ENCODE measurements at regions not wholly inside any gene's neighbourhood (a gene's known extent, or its start where the extent isn't known, plus 50 kb on each side); places are given as distances from the start of the nearest gene placed in this dataset.
"Not testable (repeated sequence)": the region's sequence is repeated elsewhere in the genome, so short reads cannot be mapped to it uniquely, and the experiment has no call there.

DNA sequence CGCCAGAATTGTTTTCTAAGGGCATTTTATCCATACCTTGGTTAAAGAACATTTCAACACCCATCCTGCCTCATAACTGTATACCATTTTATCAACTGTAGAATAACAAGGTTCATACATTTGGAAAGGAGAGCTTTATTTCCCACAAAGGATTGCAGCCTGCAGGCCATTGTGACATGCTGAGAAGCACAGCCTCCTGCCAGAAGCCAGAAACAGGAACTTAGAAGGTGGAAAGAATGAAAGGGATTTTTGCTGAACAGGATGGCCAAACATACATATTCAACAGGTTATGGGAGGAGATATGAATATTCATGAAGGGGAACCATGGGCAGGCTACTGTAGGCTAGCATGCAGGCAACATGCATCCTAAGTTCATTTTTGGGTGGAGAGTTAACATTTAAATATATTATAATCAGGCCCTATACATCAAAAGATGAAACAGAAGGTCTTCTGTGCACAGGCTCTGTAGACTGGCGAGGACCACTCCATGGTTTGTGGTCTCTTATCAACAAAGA lies 59.9 kb upstream of the DIRAS2 start:
- intact Hi-C loops (cut with DNase I) = no loop called here
- DNase-seq = no peak
- 58% methylated on average over 2 of the region's 2 CpGs for WGBS
- Histone ChIP-seq H3K27me3 (ENCODE audit: control insufficient read depth, insufficient read depth) (no peaks in the 10 kb centered on the region), H3K27ac (ENCODE audit: low read length) (no peak overlapping the region), H3K4me1 (ENCODE audit: control insufficient read depth, insufficient read depth, low read length) (no peaks in the 10 kb centered on the region), H3K9me3 (ENCODE audit: control insufficient read depth, low read length) (no peaks in the 10 kb centered on the region), H3K4me3 (ENCODE audit: low read length) (no peak overlapping the region)
- no peak for ATAC-seq

- DNase-seq (no peak), ATAC-seq (no peak)
- Histone ChIP-seq H3K27ac (ENCODE audit: low read length) (no peak overlapping the region), H3K27me3 (ENCODE audit: control insufficient read depth, insufficient read depth) (no peaks in the 10 kb centered on the region), H3K4me1 (ENCODE audit: control insufficient read depth, insufficient read depth, low read length) (no peaks in the 10 kb centered on the region), H3K9me3 (ENCODE audit: control insufficient read depth, low read length) (no peaks in the 10 kb centered on the region), H3K4me3 (ENCODE audit: low read length) (no peak overlapping the region)
- intact Hi-C loops (cut with DNase I) = no loop called here
- WGBS = 82% methylated on average over 6 of the region's 6 CpGs
These were observed 56.3 kb upstream of the DIRAS2 start for GRCh38 chr9:90698871-90699440.

DNA sequence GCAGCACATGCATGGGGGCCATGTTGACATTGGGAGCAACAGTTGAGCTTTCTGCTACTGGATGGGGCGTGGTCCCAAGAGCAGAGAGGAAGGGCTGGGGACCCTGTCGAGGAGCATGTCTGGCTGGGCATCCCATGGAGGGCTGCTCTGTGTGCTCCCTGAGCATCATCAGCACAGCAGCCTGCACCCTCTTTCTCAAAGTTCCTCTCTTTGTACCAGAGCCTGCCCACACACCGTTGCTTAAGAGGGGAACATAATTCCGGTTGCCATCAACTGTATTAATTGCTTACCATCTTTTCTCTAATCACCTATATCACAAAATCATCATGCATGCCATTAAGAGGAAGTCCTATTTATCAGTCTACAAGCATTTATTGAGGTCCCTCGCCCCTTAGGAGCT lies 55.2 kb upstream of the DIRAS2 start:
- DNase-seq (no peak), ATAC-seq (no peak)
- intact Hi-C loops (cut with DNase I) = no loop called here
- 70% methylated on average over 5 of the region's 5 CpGs for WGBS
- Histone ChIP-seq H3K27me3 (ENCODE audit: control insufficient read depth, insufficient read depth) (no peaks in the 10 kb centered on the region), H3K27ac (ENCODE audit: low read length) (no peak overlapping the region), H3K4me1 (ENCODE audit: control insufficient read depth, insufficient read depth, low read length) (no peaks in the 10 kb centered on the region), H3K4me3 (ENCODE audit: low read length) (no peak overlapping the region), H3K9me3 (ENCODE audit: control insufficient read depth, low read length) (no peaks in the 10 kb centered on the region)

DNA sequence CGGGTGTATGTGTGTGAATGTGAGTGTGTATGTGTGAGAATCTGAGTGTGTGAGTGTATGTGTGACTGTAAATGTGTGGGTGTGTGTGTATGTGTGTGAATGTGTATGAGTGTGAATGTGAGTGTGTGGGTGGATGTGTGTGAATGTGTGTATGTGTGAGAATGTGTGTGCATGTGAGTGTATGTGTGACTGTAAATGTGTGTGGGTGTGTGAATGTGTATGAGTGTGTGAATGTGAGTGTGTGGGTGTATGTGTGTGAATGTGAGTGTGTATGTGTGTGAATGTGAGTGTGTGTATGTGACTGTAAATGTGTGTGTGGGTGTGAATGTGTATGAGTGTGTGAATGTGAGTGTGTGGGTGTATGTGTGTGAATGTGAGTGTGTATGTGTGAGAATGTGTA lies 51.6 kb upstream of the DIRAS2 start:
- H3K9me3 ChIP-seq (ENCODE audit: control insufficient read depth, low read length); intact Hi-C loops (cut with DNase I); H3K27me3 ChIP-seq (ENCODE audit: control insufficient read depth, insufficient read depth); H3K4me1 ChIP-seq (ENCODE audit: control insufficient read depth, insufficient read depth, low read length); ATAC-seq; H3K4me3 ChIP-seq (ENCODE audit: low read length); H3K27ac ChIP-seq (ENCODE audit: low read length); DNase-seq: not testable (repeated sequence)
- WGBS = 97% methylated on average over 1 of the region's 1 CpG
